SU-DHL-6 (cell line): ENCODE measurements at regions not wholly inside any gene's neighbourhood (a gene's known extent, or its start where the extent isn't known, plus 50 kb on each side); places are given as distances from the start of the nearest gene placed in this dataset.

Source experiments
- EZH2phosphoT487 ChIP-seq: fragments of 200-600 bp; sonication (generic), shearing (Covaris generic); conservative IDR thresholded peaks from 2 replicates; pipeline ENCODE4 v1.6.1; 2018; ENCODE audit warnings: mild to moderate bottlenecking, antibody characterized with exemption, low read length, moderate library complexity, mixed read lengths
- TF ChIP-seq, protein P1 (sequence below): fragments of 200-600 bp; sonication (generic); IDR thresholded peaks from one replicate; pipeline ENCODE4 v1.5.1; 2017; ENCODE audit warnings: antibody characterized with exemption, mild to moderate bottlenecking, low read length, moderate library complexity; ENCODE audit not compliant: insufficient read depth, poor library complexity, severe bottlenecking

DNA sequence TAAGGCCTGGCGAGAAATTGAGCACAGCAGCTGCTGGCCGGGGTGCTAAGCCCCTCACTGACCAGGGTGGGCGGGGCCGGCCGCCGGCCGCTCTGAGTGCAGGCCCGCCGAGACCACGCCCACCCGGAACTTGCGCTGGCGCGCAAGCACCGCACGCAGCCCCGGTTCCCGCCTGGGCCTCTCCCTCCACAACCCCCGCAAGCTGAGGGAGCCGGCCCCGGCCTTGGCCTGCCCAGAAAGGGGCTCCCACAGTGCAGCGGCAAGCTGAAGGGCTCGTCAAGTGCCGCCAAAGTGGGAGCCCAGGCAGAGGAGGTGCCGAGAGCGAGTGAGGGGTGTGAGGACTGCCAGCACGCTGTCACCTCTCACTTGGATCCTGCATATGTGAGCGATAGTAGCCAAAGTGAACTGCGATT is 251.2 kb downstream of the GJA1 start:
- TF ChIP-seq, protein P1, sequence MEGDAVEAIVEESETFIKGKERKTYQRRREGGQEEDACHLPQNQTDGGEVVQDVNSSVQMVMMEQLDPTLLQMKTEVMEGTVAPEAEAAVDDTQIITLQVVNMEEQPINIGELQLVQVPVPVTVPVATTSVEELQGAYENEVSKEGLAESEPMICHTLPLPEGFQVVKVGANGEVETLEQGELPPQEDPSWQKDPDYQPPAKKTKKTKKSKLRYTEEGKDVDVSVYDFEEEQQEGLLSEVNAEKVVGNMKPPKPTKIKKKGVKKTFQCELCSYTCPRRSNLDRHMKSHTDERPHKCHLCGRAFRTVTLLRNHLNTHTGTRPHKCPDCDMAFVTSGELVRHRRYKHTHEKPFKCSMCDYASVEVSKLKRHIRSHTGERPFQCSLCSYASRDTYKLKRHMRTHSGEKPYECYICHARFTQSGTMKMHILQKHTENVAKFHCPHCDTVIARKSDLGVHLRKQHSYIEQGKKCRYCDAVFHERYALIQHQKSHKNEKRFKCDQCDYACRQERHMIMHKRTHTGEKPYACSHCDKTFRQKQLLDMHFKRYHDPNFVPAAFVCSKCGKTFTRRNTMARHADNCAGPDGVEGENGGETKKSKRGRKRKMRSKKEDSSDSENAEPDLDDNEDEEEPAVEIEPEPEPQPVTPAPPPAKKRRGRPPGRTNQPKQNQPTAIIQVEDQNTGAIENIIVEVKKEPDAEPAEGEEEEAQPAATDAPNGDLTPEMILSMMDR, result no peak
- no peak for TF ChIP-seq EZH2phosphoT487
